DMS153 treated with DMSO at 0.1 percent for 48 hours (cell line): ENCODE measurements at regions not wholly inside any gene's neighbourhood (a gene's known extent, or its start where the extent isn't known, plus 50 kb on each side); places are given as distances from the start of the nearest gene placed in this dataset.

Experiments used
- DNase-seq: peaks from one replicate; lab custom pipeline; 2025; ENCODE audit not compliant: unreplicated experiment; lab: John Stamatoyannopoulos, UW

DNA sequence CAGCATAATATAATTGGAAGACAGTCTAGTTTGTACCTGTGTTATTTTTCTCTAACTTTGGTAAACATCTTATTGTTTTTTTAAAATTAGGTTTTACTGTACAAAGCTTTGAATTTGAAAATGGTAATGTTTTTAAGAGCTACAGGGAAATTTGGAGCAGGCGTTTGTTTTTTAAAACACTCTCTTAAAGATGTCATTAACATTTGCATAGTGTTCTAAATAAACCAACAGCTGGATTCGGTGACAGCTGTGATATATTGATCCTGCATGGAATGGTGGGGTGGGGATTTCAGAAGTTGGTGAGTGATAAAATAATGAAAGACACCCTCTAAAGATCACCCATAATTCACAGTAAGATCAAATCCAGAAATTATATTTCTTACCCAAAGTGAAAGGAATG, 97.9 kb upstream of the PRL start:
- DNase-seq, result no peak

DNA sequence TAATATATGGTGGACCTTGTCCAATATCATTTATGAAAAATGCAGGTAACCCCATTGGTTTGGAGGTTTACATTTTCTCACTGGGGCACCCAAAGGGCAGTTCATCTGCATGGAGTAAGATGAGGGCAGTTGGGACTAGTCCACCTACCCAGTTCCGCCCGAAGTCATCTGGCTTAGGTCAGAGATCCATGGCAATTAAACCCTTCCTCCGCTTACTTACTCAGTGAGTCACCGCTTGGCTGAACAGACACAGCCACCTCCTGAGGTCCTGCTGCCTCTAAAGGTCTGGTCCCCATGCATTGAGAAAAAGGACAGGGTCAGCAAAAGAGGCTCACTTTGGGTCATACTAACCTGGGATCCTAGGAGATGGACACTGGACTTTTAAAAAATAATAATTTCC, 102.9 kb upstream of the PRL start:
- no peak for DNase-seq

DNA sequence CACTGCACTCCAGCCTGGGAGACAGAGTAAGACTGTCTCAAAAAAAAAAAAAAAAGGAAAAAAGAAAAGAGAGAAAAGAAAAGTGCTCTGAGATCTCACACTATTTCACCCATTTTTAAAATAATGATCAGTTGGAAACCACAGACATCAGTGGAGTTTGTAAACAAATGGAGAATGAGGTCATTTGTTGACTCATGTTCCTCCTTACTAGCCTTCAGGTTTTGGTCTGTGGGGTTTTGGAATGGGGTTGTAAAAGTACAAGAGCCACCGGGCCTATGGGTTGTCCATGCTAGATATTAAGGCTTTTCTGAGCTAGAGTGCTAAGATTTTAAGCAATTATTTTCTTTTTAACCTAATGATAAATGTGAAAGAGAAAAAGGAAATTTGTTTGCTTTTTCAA, 104.4 kb upstream of the PRL start:
- no peak for DNase-seq

DNA sequence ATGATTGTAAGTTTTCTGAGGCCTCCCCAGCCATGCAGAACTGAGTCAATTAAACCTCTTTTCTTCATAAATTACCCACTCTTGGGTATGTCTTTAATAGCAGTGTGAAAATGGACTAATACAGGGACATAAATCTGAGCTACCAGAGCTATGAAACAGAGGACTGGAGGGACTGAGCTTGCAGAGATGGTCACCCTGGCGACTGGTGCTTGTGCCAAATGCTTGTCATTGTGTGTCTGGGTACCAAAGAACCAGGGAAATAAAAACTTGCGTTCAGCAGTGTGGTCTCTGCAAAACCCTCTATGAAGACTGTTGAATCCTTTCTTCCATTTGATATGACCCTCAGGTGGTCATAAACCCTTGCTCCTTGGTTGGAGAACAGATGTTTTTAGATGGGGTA, 105.1 kb upstream of the PRL start:
- no peak for DNase-seq

DNA sequence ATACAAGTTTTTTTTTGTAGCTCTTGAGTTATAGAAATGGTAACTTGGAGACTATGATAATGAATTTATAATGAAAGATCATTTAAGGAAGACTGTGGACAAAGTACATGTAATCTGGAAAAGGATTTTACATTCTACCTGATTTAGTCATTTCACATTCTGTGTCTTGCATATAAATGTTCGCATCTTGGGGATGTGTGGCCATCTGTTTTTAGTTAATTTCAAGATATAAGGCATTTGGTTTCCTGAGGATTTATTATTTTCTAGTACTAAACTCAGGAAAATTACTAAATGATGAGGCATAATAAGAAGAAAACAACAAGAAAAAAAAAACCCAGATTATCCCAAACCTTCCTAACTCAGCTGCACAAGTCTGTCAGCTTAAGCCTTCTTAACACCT, 112.7 kb upstream of the PRL start:
- DNase-seq, result no peak

DNA sequence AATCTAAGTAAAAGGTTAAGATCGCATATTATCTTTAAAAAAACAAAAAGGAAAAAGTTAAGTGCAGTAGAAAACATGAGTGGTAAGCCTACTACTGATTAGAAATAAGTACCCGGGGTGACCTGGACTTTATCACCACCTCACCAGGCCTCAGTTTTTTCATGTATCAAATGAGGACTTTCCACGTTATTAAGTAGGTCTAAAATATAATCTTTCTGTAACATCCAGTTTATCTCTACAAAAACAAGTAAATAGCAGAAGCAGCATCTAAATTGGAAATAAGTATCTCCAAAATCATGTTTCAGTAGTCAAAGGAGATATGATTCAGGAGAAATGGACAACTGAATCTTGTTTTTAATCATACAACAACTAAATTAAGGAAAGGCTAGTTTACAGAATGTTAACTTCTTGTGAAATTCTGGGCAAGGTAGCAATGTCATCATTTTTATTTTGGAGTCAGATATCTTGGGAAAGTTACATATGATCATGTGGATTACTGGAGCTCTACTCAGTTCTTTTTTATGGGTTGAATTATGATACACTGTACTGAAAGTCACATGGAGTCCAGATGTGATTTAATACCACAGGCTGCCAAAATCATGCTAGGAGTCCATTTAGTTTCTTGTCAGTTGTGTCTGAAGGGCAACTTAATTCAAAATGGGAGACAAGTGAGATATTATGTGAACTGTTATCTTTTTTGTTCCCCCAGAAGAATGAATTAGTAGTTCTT, 114.7 kb upstream of the PRL start:
- DNase-seq, result no peak

DNA sequence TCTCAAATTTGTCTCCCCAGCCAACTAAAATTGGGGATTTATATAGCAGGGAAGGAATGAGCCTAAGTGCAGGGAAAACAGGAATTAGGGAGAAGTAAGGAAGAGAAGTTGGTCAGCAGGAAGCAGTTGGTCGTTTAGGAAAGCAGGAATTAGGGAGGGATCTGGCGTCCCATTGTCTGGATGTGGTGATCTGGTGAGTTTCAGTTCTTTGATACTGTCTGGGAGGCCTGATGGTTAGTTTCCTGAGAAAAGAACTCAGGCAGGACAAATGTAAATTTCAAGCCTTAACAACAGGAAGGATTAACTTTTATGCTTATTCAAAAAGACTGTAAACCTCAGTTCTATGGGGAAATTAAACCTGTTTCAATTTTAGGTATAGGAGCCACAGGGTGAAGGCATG, 116.2 kb upstream of the PRL start:
- no peak for DNase-seq

DNA sequence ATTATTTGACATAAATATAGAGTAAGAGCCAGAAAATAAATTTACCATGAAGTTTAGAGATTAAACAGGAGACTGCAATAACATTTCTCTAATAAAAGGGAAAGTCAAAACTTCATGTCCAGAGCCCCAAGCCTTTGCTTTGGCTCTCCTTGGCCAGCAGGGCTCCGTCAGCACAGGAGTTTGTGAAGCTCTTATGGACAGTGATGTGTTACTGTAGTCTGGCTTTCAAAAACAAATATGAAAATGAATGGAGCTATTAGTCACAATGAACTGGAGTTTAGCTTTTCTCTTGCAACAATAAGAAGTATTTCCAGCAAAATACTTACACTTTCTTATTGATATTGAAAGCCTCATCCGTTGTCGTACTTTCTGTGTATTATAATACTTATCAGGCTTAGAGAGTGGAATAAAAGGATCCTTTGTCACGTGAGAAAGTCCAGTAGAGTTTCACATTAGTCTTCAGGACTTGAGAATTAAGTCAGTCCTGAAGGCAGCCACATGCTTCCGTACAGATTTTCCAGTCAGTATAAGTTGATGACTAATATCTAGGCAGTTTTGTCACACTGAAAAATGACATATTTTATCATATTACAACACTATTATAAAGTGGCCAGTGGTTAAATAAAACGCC, 117.0 kb upstream of the PRL start:
- no peak for DNase-seq

DNA sequence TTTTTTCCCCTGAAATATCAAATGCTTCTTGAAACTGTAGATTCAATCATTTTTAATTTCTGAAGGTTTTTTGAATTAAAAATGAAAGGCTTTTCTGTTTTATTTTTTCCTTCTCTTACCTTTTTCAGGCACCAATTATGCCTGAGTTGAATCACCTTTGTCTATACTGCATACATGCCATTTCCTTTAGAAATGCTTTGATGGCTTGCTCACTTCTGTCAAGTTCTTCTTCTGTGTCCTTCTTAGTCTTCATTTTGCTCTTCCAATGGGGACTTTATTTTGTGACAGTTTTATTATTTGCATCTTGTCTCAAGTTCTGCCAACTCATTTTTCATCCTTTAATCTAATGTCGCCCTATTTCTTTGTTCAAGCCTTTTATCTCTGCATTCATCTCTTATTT, 121.9 kb upstream of the PRL start:
- DNase-seq, result no peak

DNA sequence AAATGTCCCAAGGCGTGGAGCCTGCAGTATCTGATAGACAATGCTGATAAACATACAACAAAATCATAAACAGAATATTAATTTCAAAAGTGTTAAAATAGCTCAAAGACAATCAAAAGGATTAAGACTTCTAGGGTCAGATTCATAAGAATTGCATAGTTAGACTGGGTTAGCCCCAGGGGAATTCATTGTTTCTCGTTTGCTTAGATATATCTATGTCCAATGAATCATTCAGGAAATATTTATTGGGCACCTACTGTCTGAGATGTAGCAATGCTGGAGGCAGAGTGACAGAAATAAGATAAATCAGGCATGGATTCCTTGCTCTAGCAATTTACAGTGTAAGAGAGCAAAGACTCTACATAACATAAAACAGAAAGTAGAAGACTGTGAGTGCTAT, 124.4 kb upstream of the PRL start:
- no peak for DNase-seq

DNA sequence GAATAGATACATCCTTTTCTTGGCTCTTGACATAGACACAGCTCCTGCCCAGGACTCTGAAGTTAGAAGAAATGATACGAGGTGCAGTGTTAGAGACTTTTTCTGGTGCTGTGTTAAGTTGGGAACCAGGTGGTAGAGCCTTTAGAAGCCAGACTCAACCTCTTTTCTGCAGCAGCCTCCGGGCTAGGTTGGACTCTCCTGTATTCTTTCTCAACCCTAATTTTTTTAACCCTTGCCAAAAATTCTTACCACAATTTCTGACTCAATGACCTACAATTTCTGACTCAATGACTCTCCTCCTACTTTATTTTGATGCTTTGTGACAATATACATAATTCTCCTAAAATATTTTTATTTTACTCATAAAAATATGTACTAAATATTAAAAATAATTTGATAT, 127.4 kb upstream of the PRL start:
- no peak for DNase-seq

DNA sequence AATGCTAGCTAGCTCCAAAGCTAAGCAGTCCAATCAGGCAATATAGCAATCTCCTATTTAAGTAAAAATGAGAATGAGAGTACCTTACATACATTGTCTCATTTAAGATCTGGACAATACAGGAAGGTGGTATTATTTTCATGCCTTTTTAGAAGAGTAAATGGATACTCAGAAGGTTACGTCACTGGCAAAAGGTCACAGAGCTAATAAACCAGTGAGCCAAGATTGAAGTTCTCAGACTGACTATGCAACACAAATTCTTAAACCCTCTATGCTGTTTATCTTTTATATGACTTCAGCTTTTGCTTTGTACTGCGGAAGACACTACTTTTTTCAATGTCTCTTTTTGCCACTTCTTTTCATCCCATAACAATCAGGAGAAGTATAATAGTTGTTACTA, 135.2 kb upstream of the PRL start:
- no peak for DNase-seq

DNA sequence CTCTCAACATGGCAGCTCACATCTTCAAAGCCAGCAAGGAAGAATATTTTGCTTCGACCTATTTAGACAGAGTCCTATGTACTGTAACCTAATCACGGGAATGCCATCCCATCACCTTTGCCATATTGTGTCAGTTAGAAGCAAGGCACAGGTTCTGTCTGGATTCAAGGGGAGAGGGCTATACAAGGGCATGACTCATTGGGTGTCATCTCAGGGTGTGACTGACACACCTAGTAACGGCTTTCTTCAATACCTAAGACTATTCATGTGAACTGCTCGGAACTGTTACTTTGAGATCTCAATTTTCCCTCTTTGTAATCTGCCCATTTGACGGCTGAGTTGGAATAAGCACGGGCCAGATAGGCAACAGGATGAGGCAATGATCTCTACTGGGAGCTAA, 135.6 kb upstream of the HDGFL1 start:
- DNase-seq, result no peak

DNA sequence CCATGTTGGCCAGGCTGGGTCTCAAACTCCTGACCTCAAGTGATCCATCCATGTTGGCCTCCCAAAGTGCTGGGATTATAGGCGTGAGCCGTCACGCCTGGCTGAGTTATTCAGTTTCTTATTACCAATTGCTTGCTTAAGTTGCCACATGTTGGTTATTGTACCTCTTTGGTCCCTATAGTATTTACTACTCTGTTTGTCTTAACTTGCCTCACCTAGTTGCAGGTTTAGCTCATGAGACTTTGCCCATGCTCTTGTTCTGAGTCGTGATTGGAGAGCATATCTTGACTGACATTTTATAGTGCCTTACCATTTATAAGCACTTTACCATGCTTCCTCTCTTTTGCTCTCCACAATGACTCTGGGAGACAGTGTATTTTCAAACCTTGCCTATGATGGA, 134.2 kb upstream of the HDGFL1 start:
- no peak for DNase-seq

DNA sequence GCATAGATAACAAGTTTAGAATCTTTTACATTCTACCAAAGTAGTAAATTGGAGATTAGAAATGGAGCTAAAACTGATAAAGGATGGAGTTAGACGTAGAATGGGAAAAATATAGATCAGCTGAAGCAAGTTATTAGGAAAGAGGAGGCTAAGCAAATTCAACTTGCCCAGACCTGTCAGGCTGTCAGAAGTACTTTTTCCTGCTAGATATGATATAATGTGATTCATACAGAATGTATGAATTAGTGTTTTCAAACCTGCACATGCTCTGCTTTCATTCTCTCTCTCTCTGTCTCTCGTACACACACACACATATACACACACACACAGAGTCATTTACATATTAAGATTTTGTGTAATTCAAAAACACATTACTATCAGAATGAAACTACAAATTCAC, 133.2 kb upstream of the HDGFL1 start:
- no peak for DNase-seq

DNA sequence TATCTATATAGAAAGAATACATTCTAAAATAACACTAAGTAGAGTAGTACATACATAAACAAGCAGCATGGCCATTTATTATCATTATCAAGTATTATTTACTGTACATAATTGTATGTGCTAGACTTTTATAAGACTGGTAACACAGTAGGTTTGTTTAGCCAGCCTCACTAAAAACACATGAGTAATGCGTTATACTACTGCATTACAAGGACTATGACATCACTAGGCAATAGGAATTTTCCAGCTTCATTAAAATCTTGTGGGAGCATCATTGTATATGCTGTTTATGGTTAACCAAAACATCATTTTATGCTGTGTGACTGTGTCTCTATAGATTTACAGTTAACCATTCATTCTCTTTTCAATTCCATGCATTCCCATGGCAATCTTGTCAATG, 131.7 kb upstream of the HDGFL1 start:
- no peak for DNase-seq

DNA sequence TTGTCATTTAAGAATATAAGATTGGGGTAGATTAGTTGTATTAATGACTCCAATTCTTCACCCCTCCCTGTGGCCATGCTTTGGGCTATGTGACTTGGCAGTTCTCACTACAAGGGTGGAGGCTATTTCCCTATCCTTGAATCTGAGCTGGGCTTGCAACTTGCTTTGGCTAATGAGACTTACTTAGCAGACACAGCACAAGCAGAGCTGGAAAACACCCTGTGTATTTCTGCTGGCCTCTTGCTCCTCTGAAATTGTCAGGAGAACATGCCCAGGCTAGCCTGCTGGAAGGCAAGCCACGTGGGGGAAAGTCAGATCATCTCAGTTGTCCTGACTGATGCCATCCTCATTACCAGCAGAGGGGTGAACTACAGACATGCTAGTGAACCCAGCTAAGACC, 126.5 kb upstream of the HDGFL1 start:
- DNase-seq, result no peak

DNA sequence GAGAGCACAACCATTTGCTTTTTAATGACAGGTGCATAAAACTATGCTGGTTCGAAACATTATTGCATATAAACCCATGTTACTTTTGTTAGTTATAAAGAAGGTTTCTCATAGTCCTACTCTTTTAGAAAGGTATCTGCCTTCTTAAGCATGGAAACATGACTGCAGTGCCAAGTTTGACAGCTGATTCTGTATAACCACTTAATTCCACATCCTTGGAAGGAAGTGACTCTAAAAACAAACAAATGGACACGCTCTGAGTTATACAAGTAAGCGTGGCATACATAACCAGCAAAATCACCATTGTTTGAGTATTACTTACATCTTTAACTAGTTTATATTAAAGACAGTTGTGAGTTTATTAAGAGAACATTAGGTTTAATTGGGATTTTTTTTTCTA, 125.0 kb upstream of the HDGFL1 start:
- no peak for DNase-seq

DNA sequence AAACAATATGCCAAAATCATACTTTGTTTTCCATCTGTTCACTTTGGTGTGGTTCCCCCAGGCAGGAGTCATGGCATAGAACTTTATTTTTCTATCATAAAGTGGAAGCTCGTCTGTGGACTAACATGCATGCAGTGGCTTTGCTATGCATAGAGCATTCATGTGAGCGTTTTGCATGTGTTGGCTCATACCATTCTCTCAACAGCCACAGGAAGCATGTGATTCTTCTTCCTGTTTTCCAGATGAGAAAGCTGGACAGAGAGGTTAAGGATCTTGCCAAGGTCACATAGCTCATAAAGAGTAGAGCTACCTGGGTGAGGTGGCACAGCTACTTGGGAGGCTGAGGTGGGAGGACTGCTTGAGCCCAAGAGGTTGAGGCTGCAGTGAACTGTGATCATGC, 123.4 kb upstream of the HDGFL1 start:
- DNase-seq, result no peak

DNA sequence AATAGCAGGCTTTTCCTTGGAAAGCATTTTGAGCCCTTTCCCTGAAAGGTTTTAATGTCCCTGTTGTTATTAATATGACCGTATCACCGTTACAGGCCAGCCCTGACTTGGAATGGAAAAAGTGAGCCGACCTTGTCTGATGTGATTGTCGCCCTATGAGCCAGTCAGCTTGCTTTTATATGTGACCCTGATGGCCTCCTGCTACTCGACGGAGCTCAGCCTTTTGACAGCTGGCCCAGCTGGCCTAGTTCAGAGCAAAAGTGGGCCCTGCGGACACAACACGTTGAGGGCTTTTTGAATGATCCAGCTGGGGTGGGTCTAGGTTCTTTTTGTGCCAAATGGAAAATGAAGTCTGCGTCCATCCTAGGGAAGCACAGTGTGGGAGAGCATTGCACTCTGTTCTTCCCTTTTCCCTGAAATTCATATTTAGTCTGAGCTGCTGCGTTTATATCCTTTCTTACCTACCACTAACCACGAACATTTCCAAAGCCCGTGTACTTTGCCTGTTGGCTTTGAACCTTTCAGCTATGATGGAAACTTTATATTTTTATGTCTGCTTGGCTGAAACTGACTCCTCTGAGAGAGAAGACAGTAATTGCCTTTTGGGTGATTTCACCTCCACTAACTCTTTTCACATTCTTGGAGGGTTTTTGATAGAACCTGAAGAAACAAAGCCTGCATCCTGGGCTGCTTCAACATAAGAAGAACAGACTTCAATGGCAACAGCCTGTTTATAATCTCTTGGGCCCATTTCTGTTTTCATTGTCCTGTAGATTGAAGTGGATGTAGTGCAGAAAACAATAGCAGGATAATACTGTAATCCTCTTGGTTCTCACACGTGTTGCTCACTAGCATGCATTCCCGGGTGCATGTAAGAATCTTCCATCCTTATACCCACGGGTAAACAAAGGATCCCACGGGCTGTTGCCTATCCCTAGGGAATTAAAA, 121.8 kb upstream of the HDGFL1 start:
- no peak for DNase-seq

DNA sequence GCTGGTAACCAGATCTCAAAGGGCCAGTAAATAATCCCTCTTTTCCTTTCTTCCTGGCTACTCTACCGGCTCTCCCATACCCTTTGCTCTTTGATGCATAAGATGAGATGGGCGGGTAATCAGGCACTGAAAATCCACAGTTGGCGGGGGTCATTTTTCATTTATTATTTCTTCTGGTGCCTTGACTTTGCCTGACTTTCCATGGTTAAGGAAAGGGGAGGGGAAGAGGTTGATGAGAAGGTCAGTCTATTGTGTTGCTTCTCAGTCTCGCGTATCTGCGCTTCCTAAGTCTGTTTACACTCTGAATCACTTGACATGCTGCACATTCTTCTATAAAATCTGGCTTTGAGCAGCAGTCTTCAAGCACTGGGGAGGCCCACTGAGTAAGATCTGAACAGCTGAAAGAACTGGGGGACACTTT, 121.1 kb upstream of the HDGFL1 start:
- DNase-seq, result no peak

DNA sequence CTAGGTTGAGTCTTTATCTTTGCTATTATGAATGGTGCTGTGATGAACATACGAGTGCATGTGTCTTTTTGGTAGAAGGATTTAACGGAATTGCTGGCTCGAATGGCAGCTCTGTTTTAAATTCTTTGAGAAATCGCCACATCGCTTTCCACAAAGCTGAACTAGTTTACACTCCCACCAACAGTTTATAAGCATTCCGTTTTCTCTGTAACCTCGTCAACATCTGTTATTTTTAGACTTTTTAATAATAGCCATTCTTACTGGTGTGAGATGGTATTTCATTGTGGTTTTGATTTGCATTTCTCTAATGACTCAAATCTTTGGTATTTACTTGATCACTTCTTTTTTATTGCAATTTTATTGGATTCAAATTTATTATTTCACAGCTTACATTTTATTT, 117.4 kb upstream of the HDGFL1 start:
- DNase-seq, result no peak
